ENCODE measurements at regions not wholly inside any gene's neighbourhood (a gene's known extent, or its start where the extent isn't known, plus 50 kb on each side); places are given as distances from the start of the nearest gene placed in this dataset.

GRCh38 chr4:3818371-3818770, 52.2 kb downstream of the ADRA2C start:
- no peak for DNase-seq

DNA sequence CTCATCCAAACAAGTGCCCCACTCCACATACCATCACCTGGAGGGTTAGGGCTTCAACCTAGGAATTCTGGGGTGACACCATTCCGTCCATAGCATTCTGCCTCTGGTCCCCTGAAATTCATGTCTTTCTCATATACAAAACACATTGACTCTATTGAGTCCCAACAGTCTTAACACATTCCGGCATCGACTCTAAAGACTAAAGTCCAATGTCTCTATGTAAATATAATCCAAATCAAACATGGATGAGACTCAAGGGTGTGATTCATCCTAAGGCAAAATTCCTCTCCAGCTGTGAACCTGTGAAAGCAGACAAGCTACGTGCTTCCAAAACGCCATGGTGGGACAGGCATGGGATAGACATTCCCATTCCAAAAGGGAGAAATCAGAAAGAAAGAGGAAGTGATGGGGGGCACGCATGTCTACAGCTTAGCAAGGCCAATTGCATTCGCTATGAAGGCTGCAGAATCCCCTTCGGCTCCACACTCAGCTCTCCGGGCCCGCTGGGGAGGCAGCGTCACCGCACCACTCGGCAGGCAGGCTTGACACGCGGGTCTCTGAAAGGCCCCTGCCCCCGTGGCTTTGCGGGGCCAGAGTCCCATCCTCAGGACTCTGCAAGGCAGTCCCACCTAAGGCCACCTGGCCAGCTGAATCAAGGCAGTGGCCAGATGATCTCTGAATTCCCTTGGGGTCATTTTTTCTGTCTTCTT, 53.2 kb downstream of the ADRA2C start:
- DNase-seq, result no peak

DNA sequence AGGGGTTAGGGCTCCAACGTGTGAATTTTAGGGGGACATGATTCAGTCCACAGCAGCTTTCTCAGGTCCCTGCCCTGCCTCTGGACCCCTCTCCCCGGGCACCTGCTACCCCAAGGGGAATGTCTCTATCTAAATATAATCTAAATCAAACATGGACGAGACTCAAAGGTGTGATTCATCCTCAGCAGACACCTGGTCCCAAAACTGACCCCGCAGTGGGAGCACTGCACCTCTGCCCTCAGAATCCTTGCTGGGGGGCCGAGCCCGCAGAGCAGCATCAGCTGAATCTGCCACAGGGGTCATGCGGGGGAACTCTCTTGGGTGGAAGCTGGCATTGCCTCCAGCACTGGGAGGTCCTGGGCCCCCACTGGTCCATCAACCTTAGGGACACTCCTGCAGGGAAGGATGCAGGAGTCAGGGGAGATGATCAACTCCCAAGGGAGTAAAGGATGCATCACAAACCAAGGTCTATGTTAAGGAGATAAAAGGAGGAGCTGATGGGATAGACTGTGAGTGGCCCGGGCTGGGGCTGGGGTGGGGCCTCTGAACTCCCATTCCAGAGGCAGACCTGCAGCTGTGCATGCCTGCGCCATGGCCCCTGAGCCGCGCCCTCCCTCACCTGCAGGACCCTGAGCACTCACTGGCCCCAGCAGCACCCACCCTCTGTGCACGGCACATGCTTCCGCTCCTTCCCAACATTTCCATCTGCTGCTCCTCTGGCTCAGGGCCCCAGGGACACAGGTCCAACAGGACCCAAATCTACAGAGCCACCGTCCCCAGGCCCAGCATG, 54.0 kb downstream of the ADRA2C start:
- DNase-seq, result no peak

GRCh38 chr4:3820806-3821579, 54.8 kb downstream of the ADRA2C start:
- no peak for DNase-seq

GRCh38 chr4:3821580-3822229, 55.5 kb downstream of the ADRA2C start:
- no peak for DNase-seq

DNA sequence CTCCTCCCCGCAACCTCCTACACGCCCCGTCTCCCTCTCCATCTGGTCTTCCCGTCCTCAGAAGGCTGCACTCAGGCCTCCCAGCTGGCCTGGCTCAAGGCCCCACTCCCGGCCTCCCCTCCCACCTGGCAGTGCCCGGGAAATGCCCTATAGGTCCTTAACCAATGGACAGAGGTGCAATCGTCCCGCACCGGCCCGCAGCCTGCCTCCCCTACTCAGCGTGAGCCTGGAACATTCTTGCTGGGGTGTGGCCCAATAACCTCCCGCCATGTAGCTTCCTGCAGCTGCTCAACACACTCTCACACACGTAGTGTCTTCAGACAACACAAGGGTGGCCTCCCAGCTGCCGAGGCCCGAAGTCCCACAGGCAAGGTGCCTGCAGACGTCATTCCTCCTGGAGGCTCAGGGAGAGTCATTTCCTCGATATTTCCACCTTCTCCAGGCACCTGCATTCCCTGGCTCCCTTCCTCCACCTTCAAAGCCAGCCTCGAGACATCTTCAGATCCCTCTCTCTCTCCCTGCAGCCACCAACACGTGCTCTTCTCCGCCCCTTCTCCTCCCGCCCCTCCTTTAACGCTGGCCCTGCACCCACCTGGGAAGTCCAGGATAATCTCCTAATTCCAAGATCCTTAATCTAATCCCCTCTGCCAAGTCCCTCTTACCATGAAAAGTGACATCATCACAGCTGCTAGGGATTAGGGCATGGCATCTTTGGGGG, 56.2 kb downstream of the ADRA2C start:
- no peak for DNase-seq

DNA sequence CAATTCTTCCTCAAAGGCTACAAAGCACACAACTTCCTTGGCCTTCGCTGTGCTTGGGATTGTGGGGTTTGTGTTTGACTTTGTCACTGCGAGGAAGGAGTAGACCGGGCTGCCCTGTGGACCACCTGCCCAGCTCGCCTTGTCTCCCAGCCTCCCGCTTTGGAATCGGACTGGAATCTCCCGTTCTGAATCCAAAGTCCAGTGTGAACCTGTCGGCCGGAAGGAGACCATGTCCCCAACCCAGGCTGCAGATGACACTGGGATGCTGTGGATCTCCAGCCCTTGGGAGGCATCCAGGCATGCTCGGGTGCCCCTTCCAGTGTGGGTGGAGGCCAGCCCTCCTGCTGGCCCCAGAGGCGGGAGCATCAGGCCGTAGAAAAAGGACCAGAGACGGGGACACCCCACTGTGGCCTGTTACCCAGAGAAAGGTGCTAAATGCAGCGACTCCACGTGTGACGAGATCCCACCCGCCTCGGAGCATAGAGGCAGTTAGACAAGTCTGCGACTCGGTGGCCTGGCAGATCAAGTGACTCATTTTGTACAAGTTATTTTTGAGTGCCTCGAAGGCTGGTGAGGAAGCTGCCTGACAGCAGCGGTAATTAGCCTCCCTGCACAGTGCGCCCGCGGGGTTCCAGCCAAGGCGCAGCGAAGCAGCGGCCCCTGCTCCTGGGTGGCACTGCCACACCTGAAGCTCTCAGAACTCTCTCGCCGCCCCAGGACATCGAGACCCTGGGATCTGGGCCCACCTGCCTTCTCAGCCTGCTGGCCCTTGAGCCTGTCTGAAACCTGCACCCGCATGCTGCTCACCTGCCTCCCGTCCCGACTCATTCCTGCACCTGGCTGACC, 57.5 kb downstream of the ADRA2C start:
- DNase-seq, result no peak

GRCh38 chr4:3824521-3825270, 58.5 kb downstream of the ADRA2C start:
- DNase-seq, result no peak

GRCh38 chr4:3825530-3825929, 59.3 kb downstream of the ADRA2C start:
- DNase-seq, result no peak

GRCh38 chr4:3826247-3827172, 60.3 kb downstream of the ADRA2C start:
- no peak for DNase-seq

DNA sequence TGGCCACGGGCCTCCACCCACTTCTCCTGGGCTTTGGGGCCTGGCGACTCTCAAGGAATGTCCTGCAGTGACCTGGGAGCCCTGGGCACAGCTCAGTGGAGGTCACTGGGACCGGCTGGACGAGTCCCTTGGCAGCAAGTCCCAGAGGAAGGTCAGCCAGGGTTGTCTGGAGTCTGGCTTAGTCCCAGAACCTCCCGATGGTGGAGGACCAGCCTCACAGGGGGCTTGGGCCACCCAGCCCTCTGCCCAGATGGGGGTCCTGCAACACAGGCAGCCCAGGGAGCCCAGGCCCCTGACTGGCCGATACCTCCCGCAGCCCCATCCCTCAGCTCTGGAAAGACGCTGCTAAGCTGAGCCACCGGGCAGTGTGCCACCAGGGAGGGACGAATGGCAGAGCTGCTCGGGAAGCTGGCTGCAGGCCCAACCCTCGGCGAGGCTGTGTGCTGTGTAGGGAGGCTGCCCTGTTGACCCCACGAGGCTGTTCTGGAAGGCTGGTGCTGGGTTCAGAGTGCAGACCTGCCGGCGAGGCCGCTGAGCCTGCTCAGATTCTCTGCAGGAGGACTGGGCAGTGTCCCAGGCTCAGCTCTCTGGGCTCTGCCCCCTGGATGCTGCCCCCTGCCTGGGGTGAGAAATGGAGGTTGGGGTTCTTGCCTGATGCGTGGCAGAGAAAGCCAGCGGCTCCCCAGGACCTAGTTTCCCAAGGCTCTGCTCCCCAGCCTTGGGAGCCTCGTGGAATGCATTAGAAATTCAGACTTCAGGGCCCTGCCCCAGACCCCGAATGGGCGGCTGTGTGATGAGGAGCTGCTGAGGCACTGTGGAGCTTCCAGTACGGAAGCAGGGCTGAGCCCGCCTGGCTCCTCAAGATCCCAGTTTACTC, 61.7 kb downstream of the ADRA2C start:
- DNase-seq, result no peak

DNA sequence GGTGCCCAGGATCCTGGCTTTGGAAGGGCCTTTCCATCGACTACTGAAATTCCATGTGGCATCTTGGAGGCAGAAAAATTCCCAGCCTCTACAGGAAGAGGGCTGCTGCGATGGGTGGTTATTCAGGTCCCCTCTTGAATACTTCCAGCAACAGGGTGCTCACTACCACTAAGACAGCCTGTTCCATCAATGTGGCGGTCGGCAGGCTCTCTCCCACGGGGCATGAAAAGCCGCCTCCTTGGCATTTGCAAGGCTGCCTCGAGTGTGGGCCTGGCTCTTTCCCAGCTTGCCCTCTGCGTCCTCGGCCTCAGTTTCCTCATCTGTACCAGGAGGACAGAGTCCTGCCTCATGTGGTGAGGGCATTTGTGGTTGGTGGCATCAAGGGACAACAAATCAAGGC, 62.4 kb downstream of the ADRA2C start:
- DNase-seq, result no peak

GRCh38 chr4:3829211-3829955, 63.2 kb downstream of the ADRA2C start:
- no peak for DNase-seq

DNA sequence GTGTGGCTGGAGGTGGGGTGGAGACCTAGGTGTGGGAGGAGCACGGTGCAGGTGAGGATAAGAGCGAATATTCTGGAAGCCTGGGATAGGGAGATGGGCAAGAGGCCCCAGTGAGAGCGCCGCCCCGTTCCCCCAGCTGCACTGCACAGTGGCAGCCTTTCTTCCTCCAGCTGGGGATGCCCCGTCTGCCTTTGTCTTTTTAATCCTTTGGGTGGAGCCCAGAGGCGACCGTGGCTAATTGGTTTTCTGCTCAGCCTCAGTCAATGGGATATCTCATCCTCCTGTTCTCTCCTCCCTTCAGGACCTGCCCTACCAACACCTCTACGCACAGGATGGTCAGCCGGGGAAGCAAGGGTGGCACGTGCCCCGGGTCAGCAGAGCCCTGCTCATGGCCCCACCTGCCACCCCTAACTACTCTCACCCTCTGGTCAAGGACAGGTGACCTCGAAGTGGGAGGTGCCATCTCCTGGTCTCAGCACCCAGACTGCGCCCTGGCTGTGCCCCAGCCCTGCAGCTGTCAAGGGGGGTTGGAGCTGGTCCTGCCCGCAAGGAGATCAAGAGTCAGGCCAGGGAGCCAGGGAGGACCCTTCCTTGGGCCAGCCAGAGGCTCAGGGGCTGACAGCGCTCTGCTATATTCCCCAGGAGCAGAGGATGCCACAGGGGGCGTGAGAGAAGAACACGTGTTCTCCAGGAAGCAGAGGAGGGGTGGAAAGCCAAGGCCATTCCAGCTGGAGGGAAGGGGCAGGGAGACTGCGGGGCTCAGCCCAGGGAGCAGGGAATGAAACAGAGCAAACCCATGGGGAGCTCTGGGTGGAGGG, 64.0 kb downstream of the ADRA2C start:
- DNase-seq, result no peak

GRCh38 chr4:3830774-3831528, 64.8 kb downstream of the ADRA2C start:
- no peak for DNase-seq

DNA sequence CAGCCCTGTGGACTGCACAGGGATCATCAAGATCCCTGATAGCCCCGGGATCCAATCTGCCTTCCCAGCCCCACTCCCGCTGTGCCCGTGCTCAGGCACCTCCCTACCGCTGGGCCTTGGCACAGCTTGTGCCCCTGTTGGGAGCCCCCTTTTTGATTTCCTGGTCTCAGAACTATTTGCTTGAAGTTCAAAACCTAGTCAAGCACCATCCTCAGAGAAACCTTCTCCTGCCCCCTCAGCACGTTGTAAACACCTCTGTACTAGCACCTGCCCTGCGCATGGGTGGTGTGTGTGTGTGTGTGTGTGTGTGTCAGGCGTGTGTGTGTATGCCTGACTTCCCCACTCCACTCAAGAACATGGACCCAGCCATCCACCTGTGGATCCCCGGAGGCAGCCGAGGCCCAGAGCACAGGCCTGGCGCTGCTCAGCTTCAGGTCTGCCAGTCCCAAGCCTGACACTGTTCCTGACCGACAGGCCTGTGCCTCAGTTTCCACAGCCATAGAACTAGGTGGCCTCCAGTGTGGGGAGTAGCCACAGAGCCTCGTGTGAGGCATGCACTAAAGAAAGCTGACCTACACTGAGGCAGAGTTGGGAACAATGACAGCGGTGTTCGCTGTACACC, 65.5 kb downstream of the ADRA2C start:
- DNase-seq, result no peak

All from MV-4-11 (cell line).